WTC11 (cell line): ENCODE measurements at regions not wholly inside any gene's neighbourhood (a gene's known extent, or its start where the extent isn't known, plus 50 kb on each side); places are given as distances from the start of the nearest gene placed in this dataset.

Experiments
- ATF1 ChIP-seq: sonication (generic); formaldehyde crosslinking; IDR thresholded peaks from 2 replicates; pipeline ENCODE4 v1.8.1; 2023; ENCODE audit warnings: mild to moderate bottlenecking, moderate library complexity, missing genetic modification reagents
- CREB1 ChIP-seq: sonication (generic); formaldehyde crosslinking; IDR thresholded peaks from 2 replicates; pipeline ENCODE4 v1.8.0; 2023; ENCODE audit warnings: mild to moderate bottlenecking, missing genetic modification reagents
- CREM ChIP-seq: sonication (generic); formaldehyde crosslinking; IDR thresholded peaks from 2 replicates; pipeline ENCODE4 v1.8.1; 2022; ENCODE audit warnings: mild to moderate bottlenecking, missing genetic modification reagents, moderate library complexity
- CTCF ChIP-seq: fragments of 200-600 bp; IDR thresholded peaks from 2 replicates; pipeline ENCODE4 v1.8.0; 2022; ENCODE audit warnings: antibody characterized with exemption
- FOXP4 ChIP-seq: sonication (generic); formaldehyde crosslinking; IDR thresholded peaks from 2 replicates; pipeline ENCODE4 v1.8.0; 2022; ENCODE audit warnings: mild to moderate bottlenecking, missing genetic modification reagents
- IRF2 ChIP-seq: sonication (generic); formaldehyde crosslinking; IDR thresholded peaks from 2 replicates; pipeline ENCODE4 v1.8.0; 2022; ENCODE audit warnings: low read depth, missing genetic modification reagents, borderline replicate concordance
- MAX ChIP-seq: sonication (generic); formaldehyde crosslinking; IDR thresholded peaks from 2 replicates; pipeline ENCODE4 v1.8.0; 2022; ENCODE audit warnings: mild to moderate bottlenecking, missing genetic modification reagents
- MLX ChIP-seq: sonication (generic); formaldehyde crosslinking; IDR thresholded peaks from 2 replicates; pipeline ENCODE4 v1.8.1; 2023; ENCODE audit warnings: mild to moderate bottlenecking, missing genetic modification reagents, moderate library complexity
- PREB ChIP-seq: sonication (generic); formaldehyde crosslinking; IDR thresholded peaks from 2 replicates; pipeline ENCODE4 v1.8.1; 2022; ENCODE audit warnings: mild to moderate bottlenecking, missing genetic modification reagents, moderate library complexity, borderline replicate concordance
- SMAD4 ChIP-seq: sonication (generic); formaldehyde crosslinking; IDR thresholded peaks from 2 replicates; pipeline ENCODE4 v1.8.0; 2022; ENCODE audit warnings: mild to moderate bottlenecking, missing genetic modification reagents
- TEAD4 ChIP-seq: sonication (generic); formaldehyde crosslinking; IDR thresholded peaks from 2 replicates; pipeline ENCODE4 v1.8.0; 2022; ENCODE audit warnings: mild to moderate bottlenecking, missing genetic modification reagents
- ZNF138 ChIP-seq: sonication (generic); formaldehyde crosslinking; conservative IDR thresholded peaks from 2 replicates; pipeline ENCODE4 v1.8.1; 2022; ENCODE audit warnings: mild to moderate bottlenecking, moderate library complexity, missing genetic modification reagents

- TF ChIP-seq FOXP4 (no peak), CTCF (no peak), TEAD4 (CRISPR knock-in tag) (no peak), SMAD4 (CRISPR knock-in tag) (no peak), ZNF138 (CRISPR knock-in tag) (no peak), ATF1 (CRISPR knock-in tag) (no peak), MLX (no peak), MAX (no peak), IRF2 (no peak), PREB (CRISPR knock-in tag) (no peak), CREB1 (no peak), CREM (CRISPR knock-in tag) (no peak)
Measured at GRCh38 chr11:79890272-79890671, 449.4 kb upstream of the TENM4 start.
